ENCODE measurements at regions not wholly inside any gene's neighbourhood (a gene's known extent, or its start where the extent isn't known, plus 50 kb on each side); places are given as distances from the start of the nearest gene placed in this dataset.
A peak's percentile ranks its signal among the peaks of the same experiment; 100 is the strongest.

DNA sequence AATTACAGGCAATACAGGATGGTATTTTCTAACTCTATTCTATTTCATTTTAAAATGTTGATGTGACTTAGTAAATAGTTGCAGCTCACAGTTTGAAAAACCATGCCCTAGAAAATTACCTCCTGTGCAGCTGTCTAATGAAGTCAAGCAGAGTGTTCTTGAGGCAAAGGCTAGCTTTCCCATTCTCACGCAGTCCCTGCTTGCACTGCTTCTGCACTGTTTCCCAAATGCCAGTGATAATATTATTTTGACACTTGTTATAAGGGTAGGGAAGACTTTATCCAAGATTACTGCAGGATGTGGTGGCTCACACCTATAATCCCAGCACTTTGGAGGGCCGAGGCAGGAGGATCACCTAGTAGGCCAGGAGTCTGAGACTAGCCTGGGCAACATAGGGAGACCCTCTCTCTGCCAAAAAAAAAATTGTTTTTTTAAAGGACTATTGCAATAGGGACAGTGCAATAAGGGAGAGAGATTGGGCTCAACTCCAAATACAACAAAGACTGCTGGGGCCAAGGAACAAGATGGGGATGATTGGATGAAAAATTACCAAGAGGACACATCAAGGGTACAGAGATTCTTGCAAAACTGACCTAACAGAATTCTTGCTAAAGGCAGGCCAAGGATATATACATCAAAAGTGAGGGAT is 196.1 kb downstream of the LY86 start:
- no peak for DNase-seq

DNA sequence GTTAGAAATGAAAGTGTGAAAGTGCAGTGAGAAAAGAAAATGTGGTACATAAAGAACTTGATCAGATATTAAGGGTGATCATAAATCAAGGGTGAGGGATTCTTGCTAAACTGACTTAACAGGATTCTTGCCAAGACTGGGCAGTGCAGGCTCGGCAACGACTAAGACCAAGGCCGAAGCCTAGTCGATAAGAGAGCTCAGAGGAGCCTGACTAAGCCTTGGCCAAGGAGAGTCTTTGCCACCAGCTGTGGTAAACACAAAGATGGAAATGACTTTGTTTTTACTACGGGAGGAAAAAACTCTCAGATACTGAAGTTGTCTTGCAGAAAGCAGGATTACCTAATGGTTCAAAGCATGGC is 196.6 kb downstream of the LY86 start:
- DNase-seq: no peak

DNA sequence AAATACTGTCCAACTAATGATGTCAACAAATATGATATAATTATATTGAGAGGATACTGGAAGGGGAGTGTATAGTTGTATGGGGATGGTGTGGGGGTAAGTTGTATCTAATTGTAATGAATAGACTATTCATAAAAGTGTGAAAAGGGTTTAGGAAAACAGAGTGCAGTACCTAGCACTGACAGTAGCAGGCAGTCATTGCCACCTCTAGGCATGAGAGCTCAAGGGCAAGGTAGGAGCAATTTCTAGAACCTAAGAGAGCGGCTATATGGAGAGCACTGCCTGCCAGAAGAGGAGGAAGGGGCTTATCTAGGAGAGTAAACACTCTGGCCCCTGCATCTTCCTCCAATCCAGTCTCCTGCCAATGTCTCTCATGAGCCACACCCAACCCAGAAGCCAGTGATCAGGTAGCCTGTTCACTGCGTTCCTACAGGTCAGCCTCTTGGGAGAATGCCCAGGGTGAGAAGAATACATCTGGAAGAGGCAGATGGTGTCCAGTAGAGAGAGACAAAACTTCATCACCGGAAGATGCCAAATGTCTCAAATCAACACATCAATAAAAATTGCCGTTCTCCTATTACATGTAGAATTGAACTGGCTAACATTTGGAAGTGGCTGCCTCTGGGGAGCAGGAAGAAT is 200.0 kb downstream of the LY86 start:
- peak; percentile 11 for DNase-seq

DNA sequence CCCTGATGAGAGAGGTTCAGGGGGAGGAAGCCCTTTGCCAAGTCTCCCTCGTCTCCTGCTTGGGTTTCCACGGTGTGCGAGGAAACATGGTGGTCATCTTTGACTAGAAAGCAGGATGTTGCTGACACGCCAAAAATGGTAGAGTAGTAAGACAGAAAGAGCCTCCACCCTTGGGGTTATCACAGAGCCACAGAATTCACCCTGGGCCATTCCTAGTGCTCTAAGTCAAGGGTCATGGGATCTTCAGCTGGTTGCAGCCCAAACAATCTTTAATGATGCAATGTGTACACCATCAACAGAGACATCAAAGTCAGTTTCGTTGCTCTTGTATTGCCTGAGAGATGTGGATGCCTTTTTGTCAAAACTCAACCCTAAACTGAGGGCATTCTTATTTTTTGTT is 201.9 kb downstream of the LY86 start:
- no peak for DNase-seq

DNA sequence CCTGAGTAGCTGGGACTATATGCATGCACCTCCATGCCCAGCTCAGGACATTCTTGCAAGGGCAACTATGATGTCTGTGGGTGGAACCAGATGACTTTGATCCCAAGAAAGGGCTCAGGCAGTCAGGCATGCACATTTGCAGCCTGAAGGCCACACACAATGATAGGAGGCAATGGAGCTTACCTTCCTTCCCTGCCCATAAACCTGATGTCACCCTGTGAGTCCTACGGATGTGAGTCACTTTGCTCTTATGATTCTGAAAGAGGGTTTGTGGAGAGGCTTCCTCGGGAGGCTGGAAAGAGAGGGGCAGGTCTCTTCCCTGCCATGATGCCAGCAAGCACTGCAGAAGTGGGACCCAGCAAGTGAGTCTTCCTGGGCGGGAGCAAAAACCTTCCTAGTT is 202.4 kb downstream of the LY86 start:
- no peak for DNase-seq

DNA sequence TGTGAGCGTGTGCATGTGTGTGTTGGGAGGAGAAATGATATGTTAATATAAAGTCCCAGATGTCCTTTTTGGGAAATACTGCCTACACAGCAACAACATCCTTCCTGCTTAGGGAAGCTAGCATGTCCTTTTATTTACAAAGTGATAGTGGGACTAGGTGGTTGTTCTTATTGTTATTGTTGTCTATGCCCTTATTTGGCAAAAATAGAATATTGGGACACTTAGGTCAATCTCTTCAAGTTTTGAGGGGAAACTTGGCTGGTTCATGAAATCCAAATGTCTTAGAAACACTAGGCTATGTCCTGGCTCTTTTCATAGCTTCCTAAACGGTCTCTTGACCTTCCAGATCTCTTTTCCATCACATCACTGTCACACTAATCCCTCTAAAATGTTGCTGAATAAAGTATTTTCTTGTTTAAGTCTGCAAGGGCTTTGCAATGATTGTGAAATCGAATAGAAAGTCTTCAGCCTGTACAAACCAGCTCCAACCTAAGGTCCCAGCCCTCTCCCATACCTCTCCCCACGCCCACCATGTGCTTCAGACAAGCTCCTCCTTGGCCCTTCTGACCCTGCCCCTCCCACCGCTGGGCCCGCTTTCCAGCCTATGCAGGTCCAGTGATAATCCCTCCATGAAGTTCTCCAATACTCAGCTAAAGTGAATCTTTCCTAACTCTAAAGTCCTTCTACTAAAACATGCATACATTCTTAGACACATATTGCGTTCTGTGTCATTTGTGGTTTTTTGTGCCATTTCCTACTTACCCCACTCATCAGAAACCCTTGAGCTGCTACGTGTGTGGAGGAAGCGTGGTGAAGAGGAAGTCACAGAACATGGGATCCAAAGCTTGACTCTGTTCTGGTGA is 205.1 kb downstream of the LY86 start:
- DNase-seq: no peak

DNA sequence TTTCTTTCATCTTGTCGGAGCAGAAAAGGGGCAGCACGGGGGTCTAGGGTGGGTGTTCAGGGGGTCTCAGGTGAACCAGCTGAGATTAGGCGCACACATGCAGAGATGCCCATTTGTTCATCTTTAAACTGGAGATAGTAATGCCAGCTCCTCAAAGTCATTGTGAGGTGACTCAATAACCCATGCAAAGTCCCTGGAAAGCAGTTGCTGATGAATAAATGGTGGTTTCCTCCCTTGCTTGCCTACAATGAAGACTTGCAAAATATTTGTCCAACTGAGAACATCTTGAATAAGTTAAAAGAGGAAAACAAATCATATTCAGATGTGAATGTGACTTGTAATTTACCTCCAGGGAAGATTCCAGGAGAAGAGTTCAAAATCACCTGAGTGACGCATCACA is 206.9 kb downstream of the LY86 start:
- DNase-seq: no peak

DNA sequence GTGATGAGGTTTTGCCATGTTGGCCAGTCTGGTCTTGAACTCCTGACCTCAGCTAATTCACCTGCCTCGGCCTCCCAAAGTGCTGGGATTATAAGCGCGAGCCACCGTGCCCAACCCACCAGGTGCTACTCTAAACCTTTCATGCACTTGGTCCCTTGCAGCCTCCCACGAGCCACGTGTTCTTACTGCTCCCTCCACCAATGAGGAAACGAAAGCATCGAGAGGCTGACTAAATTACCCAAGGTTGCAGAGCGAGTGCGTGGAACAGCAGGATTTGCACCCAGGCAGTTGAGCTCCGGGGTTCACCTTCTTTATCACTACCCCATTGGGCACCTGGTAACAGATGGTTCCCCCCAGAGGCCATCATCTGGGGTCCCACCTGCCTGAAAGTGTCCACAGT is 208.3 kb downstream of the LY86 start:
- no peak for DNase-seq

DNA sequence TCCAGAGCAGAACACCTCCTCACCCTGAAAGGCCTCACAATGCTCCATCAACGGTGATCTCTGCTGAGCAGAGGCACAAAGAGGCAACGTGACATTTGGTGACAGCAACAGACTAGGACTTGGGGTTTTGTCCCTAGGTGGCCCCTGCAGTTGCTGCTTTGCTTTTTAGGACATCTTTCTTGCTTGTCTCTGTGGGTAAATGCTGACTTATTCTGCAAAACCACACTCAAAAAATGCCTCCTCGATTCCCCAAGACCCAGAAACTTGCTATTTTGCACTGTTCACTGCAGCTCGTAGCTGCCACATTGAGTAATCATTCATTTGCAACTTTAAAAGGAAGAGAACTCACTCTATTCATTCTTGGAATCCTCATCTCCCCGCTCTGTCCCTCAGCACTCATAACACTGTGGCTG is 209.9 kb downstream of the LY86 start:
- DNase-seq: no peak

DNA sequence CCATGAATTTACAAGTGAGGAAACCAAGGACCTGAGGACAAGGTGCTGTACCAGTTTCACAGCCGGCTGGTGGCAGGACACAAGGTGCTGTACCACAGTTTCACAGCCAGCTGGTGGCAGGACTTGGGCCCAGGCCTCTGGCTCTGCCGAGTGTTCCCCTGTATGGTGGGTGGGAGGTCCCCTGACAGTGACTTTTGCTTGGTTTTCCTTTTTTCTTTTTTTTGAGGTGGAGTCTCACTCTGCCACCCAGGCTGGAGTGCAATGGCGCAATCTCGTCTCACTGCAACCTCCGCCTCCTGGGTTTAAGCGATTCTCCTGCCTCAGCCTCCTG is 212.4 kb downstream of the LY86 start:
- DNase-seq: no peak

DNA sequence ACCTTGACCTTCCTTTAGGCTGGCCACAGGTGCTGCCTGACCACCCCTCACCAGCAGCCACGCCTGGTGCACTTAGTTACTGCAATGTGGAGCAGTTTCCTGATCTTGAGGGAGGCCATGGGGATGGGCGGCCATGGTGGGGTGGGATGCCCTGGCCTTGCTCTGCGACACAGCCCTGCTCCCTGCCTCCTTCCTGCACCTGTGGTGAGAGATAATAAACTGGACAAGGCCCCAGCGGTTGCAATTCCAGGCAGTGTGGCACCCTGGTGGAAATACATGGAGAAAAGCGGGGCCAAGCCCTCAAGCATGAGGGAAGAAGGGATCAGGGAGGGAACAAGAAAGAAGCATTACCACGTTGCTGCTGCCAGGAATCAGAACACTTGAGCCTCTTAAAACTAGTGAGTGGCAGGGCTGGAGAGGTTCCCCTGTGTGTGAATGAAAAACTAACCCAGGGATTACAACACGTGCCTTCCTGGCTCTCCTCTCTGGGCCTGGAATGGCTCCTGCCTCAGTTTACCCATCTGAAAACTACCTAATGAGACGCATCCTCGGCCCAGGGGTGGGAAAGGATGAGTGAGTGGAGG is 213.2 kb downstream of the LY86 start:
- no peak for DNase-seq

DNA sequence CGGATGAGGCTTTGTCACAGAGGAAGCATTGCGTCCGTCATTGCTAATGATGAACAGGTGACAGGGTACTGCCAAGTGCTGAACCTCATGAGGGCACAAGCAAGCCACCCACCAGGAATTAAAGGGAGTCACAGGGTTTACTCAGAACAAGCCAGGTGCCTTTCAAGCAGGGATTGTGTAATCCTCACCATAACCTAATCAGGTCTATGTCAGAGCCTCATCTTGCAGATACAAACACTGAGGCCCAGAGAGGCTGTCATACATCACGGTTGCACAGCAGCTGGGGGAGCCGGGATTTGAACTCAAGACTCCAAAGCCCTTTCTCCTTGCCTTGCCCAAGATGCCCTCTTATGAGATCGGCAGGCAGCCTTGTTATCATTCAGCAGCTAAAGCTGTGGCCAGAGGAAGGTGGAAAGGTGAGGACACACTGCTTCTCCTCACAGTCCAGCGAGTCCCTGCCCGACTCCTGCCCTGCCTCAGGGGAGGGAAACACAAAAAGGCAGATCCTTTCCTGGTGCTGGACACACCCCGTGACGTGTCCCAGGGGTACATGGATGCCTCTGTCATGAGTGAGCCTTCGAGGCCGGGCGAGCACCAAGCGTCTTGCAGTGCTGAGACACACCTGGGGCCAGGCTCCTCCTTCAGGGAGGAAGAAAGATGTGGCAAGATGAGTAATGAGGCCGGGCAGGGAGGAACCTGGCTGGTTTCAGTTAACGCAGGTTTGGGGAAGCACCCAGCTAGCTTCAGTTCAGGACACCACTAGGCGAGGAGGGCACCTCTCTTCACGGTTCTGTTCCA is 214.9 kb downstream of the LY86 start:
- no peak for DNase-seq

DNA sequence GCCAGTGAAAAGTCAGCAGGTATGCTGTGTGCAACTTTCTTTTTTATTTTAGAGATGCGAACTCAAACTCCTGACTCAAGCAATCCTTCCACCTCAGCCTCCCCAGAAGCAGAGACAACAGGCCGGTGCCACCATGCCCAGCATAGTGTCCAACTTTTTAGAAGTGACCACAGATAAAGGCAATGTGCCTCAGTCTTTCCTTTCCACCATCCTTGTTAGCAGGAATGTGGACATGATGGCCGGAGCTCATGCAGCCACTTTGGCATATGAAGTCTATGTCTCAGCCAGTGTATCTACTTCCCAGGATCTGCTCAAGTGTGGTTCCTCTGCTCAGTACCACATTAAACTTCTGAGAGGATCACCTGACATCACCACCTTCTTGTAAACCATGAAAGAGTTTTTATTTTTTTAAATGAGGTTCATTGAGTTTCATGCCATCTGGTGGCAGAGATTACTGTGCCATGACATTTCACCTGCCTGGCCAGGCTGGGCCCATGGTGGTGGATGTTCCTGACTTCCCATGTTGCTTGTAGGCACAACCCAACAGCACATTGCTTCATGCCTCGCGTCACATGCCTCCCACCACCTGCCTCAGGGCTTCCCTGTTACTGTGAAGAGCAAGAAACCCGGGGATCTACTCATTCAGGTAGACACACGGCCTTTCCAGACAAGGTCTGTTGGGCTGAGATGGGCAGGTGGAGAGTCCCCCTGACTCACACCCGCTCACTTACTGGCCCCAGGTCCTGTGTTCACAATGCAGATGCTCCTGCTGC is 216.5 kb downstream of the LY86 start:
- DNase-seq: no peak

DNA sequence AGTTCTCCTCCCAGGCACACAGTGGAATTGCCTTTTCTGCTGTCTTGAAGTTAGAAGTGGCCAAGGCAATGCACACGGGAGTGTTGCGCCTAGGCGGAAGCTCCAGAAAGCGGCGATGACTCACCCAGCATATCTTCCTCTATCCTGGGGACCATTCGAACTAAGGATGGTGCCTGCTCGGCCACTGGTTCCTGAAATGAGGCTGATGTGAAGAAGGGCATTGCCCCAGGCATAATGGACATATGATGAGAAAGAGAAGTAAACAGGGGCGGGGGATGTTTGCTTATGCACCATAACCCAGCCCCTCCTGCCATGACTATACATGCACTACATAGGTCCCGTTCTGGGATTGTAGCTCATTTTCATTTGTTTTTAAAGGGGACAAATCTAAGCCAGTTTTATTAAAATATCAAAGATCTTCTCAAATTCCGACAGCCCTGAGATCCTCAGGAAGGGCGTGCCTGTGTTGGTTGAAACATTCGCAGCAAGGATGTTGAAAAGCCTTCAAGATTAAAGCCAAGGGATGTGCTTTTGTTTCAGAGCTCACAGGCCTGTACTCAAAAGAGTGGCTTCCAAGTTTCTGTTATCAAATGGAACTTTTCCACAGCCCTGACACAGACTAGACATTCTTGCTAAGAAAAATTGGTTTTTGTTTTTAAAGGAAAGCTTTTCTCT is 218.5 kb downstream of the LY86 start:
- DNase-seq: no peak

DNA sequence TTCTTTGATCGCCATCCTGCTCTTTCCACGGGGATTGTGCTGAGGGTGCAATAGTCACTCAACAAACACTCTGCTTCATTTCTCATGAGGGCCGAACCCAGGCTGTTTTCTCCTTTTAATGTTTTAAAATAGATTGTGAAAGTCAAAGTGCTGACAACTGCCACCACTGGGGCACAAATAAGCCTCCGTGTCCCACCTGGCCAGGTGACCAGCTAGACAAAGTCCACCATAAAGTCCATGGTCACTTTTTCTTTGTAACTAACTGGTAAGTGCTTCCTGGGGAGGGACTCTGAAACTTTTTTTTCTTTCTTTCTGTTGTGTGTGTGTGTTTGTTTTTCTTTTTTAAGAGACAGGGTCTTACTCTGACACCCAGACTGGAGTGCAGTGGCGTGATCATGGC is 219.8 kb downstream of the LY86 start:
- DNase-seq: no peak

DNA sequence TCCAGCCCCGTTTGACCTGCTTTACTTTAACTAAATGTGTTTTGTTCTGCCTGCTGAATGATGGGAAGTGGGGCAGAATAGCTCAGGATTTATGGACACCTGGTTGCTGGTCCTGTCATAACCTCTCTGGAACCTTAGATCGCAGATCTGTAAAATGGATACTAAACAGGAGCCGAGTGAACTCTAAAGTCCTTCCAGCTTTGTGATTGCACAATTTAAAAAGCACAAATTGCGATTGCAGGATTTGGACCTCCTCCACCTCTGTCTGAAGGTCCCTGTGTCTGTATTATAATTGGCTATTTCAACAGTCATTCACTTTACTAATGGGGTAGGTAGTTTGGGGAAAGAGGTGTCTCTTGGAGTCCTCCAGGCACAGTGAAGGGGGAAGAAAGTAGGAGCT is 220.4 kb downstream of the LY86 start:
- no peak for DNase-seq

DNA sequence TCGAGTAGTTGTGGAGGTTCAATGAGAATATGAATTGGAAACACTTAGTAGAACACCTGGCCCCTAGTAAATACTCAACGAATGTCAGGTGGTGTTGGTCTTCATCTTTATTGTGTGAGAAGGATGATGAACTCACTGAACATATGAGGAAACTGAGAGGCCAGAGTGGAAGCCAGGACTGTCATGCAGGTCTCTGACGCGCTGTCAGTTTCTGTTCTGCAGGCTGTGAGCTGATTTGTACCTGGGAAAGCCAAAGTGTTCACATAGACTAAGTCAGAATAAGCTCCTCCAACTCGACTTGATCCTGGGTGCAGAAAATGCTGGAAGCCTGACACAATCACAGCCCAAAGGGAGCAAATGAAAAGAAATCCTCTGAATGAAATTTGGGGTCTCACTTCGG is 222.2 kb downstream of the LY86 start:
- no peak for DNase-seq

DNA sequence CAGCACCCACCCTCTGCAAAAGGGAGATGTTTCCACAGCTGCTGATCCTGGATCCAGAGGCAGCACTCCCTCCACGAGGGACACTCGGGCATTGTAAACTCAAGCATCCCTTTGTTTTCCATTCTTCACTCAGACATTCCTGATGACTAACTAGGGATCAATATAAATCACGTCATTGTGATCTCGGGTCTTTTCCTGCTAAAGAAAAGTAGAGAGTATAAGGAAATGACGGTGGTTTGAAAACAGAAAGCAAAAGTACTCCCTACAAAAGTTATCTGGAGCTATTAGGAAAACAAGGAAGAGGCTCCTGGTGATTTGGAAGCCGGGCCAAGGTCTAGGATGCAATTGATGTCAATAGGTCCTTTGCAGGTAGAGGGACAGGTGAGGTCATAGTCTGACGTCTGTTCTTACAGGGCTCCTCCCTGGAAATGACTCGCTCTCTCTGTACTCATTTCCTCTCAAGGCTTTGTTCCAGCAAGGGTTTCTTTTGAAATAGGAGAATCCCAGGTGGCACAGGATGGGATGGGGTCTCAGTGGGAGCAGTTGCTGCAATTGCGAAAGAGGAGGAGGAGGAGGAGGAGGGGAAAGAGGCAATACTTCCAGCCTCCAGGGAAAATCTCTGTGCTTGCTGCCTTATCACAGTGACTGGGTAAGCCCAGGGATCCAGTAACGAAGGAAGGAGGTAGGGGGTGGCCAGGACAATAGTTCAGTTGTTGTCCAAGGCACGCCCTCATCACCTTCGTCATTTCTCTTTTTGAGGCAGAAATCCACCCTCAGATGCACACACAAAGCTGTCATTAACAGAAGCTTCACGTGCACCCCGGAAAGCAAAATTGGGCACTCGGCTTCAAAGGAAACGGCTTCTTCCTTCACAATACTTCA is 222.8 kb downstream of the LY86 start:
- peak; percentile 36 for DNase-seq

DNA sequence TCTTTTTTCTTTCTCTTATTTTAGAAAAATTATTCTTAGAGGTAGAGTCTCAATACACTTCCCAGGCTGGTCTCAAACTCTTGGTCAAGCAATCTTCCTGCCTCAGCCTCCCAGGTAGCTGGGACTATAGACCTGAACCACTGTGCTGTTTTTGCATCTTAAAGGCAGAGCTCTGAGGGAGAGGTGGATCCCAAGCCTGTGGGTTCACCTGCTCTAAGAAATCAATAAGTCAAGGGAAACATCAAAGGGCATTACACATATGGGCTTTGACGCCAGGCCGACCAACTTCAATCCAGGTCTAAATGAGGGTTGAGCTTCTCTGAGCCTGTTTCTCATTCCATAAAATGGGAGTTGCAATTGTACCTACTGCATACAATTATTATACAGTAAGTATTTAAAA is 223.9 kb downstream of the LY86 start:
- no peak for DNase-seq

DNA sequence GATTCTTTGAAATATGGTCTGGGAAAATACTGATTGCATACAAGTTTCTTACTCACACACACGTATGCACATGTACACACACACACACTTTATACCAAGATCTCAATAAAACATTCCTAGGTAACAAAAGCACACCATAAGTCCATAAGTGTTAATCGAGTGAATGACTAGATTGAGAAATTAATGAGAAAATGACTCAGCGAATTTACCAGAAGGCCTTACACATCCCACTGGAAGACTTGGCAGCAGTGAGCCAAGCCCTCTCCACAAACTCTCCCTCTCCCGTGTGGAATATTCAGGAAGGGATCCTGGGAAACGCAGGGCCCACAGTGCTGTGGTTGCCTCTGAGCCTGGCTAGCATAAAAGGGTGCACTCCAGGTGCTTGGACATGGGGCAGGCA is 227.2 kb downstream of the LY86 start:
- no peak for DNase-seq

DNA sequence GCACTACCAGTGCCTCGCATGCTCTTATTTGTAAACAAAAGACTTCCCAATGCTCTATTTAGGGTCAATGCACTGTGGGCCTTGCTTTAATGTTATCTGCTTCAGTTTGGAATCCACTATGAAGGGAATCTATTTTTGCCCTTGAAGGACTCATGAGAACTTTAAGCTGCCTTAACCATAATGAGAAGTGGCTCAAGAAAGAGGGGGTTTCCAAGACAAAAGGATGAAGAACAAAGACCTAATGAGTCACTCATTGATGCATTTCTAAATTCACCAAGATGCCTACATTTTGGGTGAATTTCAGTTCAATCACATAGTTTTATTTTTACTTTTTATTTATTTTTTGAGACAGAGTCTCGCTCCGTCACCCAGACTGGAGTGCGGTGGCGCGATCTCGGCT is 228.2 kb downstream of the LY86 start:
- no peak for DNase-seq
